ENCODE measurements at regions not wholly inside any gene's neighbourhood (a gene's known extent, or its start where the extent isn't known, plus 50 kb on each side); places are given as distances from the start of the nearest gene placed in this dataset.

- no peak for TF ChIP-seq CTCF (IDR thresholded peaks at IDR 0.05; ENCODE audit: low read length)
- TF ChIP-seq EZH2 (IDR thresholded peaks at IDR 0.05; ENCODE audit: borderline replicate concordance, low read length), result no peak
Observed at GRCh38 chr13:73696713-73697112, 437.5 kb downstream of the KLF12 start.
